RKO (cell line): ENCODE measurements at regions not wholly inside any gene's neighbourhood (a gene's known extent, or its start where the extent isn't known, plus 50 kb on each side); places are given as distances from the start of the nearest gene placed in this dataset.

ENCODE experiments used
- DNase-seq: peaks from one replicate; pipeline ENCODE4 v3.0.0-alpha.2; 2016; ENCODE audit warnings: low spot score

DNA sequence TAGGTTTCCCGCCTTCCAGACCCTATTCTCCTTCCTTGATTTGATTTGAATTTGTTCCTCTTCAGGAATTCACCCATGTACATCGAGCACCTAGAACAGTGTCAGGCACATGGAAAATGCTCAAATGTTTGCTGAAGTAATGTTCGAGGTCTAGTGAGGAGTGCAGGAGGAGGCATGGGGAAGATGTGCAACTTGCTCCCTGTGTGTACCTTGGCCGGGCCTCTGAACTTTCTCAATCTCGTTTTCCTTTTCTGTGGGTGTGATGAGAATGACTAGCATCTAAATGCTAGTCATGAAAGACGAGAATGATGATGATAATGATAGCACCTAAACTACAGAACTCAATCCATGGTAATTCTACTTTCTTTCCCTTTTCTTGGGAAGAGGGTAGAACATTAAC is 279.1 kb upstream of the PLET1 start:
- DNase-seq, result no peak

DNA sequence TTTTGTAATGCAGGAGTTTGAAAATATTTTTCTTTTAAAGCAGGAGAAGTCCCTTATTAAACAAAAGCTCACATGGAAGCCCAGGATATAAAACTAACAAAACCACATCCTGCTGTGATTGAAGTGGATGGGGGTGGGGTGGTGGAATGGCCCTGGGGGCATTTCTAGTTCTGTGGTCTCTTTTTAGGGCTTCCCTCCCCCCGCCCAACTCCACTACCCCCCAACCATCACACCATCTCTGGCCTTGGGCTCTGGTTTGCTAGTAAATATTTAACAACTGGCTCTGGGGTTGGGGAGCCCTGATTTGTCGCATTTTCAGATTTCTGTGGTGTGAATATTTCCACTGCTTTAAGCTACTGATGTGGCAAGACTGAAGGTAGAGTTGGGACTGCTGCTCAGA is 279.6 kb upstream of the PLET1 start:
- no peak for DNase-seq

DNA sequence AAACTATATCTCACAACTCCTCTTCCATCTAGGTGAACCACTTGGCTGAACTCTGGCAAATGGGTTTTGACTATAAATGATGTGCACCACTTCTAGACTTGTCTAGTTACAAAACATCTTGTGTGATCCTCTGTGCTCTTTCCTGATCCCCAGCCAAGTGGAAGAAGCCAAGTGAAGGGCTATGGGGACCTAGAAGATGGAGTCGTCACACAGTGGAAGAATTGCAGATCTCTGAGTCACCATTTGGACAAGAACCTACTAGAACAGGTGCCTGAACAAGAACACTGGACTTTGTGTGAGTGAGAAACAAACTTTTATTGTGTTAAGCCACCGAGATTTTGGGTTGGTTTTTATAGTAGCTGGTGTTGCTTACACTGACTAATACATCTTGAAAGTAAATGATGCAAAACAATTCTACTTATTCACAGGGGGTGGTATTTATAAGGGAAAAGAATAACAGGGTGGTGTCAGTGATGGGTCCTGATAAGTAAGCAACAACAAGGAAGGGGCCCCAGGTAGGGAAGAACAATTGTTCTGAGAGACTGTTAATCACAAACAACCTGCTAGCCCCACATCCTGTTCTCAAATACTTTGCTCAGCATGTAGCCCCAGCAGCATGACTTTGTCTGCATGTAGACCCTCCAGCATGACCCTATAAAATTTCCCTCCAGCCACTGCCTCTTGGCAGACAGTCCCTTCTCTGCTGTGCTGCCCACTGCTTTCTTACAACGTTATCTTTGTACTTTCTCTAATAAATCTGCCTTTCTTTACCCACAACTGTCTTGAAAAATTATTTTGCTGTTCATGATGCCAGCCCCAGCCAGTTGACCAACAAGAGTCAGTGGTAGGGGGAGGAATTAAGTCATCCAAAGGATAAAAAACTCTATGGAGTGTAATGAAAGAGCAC is 280.7 kb upstream of the PLET1 start:
- DNase-seq, result no peak

DNA sequence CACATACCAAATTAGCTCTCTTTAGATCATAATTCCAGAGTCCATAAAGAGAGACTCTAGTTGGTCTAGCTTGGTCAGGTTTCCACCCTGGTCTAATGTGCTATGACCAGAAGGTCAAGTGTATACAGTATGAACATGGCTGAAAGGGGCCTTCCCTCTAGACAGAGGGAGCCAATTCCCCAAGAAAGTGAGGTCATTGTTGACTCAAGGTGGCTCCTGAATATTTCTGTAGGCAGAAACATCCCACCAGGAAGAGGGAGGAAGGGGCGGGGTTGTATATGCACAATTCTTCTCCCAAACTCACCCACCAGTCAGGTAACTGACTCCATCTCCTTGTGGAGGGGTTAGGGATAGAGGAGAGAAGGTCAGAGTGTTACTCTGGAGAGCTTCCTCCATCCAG is 281.8 kb upstream of the PLET1 start:
- no peak for DNase-seq

DNA sequence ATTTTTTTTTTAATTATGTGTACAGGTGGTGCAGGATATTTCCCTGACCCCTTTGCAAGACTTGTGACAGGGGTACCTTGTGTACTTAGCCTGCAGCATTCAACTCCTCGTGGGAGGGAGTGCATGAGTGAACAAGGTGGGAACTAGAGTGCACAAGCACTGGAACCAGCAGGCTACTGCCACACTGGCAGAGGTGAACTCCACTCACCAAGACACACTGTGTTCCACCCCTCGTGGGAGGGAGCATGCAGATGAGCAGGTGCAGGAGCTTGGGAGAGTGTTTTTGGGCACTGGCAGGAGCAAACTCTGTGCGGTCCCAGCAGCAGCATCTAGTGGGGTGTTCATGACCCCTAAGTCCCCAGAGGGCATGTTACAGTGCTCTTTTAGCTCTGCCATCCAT is 282.7 kb upstream of the PLET1 start:
- no peak for DNase-seq

DNA sequence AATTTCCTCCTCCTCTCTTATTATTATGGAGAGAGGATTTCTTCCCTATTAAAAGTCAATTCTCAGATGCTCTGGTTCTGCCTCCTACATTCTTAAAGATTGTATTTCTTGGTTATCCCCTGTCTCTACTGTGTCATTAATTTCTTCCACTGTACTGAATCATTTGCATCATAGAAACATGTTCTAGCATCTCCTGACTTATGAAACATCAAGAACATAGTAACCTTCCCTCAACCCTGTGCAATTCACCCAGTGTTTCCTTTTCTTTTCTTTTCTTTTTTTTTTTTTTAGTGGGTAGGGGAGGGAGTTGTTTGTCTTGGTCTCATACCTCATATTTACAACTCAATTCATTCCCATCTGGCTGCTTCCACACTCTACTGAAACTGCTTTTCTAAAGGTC is 288.0 kb upstream of the PLET1 start:
- DNase-seq, result no peak

DNA sequence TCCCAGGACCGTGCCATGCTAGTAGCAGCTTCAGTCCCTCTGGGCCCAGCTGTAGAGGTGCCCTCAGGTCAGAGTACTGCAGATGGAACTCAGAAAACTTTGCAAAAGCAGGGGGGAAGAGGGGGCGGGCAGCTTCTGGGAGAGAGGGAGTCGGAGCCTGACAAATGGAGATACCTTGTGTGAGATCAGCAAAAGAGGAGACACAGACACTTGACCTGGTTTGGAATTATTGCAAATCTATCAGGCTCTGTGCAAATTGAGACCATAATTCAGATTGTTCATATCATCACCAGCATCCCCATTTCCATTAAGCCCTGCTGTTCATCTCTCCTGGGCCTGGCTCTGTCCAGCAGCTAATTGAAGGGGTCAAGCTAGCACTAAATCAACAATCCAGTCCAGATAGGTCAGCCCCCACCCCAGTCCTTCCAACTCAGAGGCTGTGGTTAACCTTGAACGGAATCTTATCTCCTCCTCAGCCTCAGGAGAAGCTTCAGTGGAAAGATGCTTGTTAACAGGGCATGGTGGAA is 292.6 kb upstream of the PLET1 start:
- DNase-seq, result no peak

DNA sequence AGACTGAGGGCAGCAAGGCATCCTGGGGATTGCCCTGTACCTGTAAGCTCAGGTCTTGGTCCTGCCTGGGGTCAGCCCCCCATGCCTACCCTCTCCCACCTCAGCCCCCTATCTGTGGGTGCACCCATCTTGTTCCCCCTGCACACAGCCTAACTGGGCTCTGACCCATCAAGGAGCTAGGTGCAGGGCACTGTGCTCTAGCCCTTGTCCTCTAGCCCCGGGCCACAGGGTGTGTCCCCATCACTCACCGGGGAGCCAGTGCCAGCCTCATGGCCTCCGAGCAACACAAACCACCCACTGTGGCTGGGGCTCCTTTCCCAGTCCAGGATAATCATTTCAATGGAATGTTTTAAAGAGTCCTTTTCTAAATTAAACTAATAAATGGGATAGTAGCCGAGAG is 293.9 kb upstream of the PLET1 start:
- DNase-seq, result no peak

DNA sequence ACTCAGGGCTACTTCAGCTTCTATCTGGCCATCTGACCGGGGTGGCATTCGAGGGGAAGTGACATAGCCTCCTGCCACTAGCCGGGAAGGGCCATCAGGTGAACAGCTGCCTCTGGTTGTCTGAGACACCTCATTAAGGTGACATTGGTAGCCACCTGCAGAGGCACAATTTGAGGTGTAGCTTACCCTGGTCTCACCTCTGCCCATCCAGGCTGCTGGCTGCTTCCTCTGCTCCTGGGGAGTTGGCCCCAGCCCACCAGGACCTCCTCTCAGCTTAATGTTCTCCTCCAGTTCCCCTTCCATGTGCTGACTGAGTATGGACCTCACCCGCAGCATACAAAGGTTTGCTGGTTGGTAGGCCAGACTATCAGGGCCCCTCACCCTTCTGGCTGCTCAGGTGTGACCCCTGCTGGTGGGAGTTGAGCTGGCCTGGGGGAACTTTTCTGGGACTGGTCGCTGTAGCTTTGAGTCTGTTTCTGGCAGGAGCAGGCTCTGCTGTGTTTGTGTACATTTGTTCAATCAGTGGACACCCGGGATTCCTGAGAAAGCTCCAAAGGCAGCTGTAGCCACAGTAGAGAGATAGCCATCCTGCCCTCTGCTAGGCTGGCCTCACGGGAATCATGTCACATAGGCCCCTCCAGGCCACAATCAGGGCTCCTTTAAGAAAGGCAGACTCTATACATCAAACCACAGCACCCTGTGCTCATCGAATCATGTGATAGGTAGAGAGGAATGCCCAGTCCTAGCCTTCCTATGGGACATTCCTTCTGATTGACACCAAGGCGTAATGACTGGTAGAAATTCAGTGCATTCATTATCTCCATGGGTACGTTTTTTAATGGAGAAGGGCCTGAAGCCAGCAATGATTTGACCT is 295.1 kb upstream of the PLET1 start:
- no peak for DNase-seq

DNA sequence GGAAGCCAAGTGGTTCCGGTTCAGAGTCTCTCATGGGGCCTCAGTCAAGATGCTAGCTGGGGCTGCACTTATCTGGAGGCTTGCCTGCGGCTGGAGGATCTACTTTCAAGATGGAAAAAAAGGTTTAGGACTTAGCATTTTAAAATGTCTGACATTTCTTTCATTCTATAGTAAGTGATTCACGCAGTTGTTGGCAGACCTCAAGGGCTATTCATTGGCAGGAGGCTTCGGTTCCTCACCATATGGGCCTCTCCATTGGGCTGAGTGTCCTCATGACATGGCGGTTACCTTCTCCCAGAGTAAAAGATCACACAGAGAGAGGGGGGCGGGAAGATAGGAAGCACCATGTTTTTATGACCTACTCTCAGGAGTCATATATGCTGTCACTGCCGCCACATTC is 298.0 kb upstream of the PLET1 start:
- no peak for DNase-seq

DNA sequence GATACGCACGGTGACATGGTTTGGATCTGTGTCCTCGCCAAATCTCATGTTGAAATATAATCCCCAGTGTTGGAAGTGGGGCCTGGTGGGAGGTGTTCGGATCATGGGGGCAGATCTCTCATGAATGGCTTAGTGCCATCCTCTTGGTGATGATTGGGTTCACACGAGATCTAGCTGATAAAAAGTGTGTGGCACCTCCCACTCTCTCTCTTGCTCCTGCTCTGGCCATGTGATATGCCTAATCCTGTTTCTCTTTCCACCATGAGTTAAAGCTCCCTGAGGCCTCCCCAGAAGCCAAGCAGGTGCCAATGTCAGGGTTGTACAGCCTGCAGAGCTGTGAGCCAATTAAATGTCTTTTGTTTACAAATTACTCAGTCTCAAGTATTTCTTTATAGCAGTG is 303.1 kb upstream of the PLET1 start:
- DNase-seq, result no peak

DNA sequence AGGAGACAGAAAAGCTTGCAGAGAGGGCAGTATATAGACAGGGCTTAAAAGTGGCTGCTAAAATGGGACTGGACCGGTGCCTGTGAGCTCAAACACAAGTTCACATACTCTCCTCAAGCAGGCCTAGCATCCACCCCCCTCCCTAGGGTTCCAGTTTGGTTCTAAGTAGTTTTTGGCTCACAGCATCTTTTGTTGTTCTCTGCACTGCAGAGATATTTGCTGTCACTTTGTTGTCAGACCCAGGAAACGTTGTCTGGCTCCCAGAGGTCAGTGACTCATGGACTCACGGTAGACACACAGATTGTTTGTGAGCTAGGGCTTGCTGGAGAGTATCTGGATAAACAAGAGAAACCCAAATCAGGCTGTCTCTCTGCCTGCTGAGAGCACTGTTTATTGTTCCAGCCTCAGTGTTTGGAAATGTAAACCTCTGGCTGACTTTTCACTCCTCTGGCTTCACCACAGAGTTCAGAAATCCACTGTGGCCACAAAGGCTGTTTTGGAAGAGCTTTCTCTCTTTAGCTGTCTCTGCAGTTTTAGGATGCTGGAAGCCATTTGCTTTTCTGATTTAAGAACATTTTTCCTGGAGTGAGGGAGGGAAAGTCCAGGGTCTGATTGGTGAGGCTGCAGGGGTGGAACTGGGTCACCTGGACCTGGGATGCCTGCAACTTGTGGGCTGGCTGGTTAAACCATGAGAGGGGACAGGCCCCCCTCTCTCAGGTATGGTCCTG is 303.7 kb upstream of the PLET1 start:
- no peak for DNase-seq

DNA sequence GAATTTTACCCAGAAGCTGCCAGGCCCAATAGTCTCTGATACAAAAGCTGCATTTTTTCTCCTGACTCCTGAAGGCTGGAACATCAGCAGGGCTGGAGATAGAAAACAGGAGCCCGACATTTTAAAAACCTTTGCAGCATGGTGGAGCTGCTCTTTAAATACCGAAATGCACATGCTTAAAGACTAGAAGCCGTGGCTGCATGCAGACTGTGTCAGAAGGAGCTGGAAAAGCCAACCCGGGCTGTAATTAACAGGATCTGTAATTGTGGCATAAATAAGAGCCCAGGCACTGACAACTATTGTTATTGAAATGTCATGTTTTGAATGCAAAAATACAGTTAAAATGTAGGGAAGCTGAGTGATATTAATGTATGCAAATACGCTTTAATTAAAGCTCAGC is 304.9 kb upstream of the PLET1 start:
- no peak for DNase-seq

DNA sequence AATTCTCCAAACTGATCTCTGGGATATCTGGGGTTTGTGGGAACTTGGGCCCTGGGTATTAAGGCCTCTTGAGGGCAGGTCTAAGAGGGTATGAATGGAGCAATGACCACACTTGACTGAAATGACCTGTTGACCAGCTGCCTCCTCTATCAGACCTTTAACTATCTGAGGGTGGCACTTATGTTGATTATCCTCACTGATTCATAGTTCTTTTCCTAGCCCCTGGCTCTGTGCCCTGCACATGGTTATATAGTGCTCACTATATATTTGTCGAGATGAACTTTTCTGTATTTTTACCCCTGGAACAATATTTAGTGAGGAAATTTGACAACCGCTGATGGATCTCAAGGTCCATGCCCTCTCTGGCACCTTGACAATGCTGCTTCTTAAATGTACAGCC is 305.5 kb upstream of the PLET1 start:
- DNase-seq, result no peak

DNA sequence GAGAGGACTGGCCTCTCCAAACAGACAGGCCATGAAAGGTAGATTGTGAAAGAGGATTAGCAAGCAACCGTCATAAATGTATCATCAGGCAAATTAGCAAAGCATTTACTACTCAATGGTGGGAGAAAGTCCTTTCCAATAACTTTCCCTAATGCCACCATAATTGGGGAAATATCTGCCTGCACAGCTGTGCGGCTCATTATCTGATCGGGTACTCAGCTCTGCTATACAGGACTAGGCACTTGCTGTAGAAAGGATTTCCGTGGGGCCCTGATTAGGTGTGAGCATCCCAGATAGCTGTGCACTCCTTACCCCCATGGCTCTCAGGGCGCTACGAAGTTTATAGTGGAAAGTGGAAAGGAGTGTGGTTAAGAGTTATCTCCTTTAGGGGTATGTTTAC is 309.7 kb upstream of the PLET1 start:
- no peak for DNase-seq

DNA sequence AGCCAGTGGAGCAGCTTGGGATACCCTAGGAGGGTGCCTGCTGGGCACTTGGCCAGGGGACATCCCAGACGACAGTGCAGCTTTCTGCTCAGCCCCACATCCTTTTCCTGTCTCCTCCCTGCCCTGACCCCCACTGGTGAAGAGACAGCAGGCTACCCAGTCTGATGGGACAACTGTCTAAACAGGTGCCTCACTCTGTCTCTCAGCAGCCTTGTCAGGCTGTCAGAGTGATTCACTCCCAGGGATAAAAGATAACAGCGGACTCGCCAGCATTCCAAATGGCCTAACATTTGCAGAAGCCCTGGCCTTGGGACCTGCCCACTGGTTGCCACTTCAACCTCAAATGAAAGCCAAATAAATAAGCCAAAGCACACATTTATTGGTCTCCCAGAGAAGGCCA is 318.6 kb upstream of the PLET1 start:
- DNase-seq, result no peak

DNA sequence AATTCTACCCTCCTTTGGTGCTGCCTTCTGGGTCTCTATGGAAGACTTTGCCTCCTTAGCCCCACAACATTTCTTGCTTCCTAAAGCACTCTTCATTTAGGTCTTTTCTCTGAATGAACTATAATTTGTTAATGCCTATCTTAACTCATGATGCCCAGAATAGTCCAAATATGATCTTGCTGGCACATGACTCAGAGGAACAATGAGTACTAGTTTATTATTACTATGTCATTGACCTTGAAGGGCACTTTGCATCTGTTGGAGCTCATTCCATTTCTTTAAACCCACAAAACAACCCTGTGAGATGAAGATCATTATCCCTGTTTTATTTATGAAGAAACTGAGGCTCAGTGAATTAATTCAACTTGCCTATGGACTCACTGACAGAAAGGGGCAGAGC is 320.2 kb upstream of the PLET1 start:
- no peak for DNase-seq

DNA sequence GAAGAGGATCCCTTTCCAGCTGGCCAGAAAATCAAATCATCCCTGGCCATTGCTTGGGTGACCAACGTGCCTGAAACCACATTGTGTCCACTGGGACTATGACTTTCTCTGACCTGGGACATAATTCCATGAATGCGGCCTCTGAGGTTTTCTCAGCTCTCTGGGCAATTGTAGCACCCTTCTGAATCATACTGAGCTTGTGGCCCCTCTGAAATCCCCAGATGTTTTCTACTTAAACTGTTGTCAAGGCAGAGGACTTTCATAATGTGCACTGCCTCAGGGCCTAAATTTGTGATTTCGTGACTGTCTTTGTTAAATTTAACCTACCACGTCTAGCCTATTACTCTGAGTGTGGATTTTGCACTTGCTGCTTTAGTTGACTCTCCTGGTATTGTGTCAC is 321.1 kb upstream of the PLET1 start:
- no peak for DNase-seq

DNA sequence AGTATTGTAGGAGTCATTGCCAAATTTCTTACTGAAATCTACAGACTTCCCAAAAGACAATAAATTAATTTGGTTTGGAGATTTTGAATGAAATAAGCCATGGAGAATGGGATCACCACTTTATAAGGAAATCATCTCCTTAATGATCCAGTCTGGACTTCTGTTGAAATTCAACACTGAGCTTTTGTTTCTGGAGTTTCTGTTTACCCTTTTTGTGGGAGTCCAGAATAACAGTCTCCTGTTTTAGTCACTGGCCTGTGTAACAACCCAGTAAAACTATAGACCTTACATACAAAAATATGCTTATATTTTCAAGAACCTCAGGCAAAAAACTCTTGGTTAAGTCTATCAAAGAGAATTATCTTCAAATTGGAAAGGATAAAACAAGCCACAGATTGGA is 321.7 kb upstream of the PLET1 start:
- DNase-seq, result no peak

DNA sequence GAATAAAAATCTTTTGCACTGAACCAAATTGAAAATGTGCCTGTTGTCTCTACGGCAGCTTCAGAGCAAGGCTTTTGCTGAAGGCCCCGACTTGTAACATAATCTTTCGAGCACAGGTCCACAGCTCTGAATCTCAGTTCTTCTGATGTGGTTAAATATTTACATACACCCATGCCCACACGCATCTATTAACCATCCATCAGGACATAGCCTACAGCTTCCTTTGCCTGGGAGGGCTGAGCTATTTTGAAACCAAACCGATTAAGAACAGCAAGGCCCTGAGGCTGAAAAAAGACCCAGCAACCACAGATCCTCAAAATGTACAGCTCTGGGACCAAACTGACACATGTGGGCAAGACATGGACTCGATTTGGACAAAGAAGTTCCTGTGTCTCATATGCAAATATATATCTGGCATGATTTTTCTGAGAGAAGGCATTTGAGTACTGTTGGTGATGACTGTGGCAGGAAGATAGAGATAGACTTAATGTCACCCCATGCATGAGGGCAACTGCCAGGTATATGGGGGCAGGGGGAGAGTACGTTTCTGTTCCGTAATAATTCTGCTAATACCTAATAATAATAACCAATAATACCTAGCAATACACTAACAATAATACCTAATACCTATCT is 322.7 kb upstream of the PLET1 start:
- no peak for DNase-seq

DNA sequence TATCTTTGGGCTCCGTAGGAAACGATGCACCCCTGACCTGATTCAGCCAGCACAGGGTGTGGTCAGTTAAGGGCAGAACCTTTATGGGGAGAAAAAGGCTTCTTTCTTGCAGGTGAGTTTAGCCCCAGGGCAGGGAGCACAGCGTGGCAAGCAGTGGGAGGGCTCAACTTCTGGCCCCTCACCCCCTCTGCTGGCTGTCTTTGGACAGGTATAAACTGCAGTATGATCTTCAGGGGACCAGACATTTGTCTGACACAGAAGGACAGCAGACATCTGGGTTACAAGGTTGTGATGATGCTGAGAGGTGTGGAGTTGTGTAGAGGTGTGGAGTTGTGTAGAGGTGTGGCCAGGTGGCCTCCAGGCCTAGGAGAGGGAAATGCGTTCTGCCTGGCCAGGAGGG is 324.0 kb upstream of the PLET1 start:
- DNase-seq, result no peak

DNA sequence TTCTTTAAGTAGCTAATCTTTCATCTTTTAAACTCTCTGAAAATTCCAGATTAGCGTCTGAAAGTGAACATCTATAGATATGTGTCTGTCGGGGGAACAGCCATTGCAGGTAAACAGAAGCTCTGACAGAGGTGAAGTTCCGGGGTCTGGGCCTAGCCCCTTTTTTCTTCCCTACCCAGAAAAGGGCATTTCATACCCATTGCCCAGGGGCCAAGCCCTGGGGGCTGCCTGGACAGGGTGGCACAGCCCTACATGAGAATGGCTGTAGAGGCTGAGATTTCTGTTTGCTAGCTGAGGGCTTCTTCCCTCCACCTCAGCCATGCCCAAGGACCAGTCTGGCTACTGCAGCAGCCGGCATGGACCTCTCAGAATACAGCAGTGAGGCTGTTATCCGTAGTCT is 327.0 kb upstream of the PLET1 start:
- no peak for DNase-seq
